ENCODE measurements at regions not wholly inside any gene's neighbourhood (a gene's known extent, or its start where the extent isn't known, plus 50 kb on each side); places are given as distances from the start of the nearest gene placed in this dataset.
"Not testable (repeated sequence)": the region's sequence is repeated elsewhere in the genome, so short reads cannot be mapped to it uniquely, and the experiment has no call there.

- TF ChIP-seq CTCF (IDR thresholded peaks at IDR 0.05) (no peak), POLR2A (IDR thresholded peaks at IDR 0.05) (no peak)
- DNase-seq, result no peak
- Histone ChIP-seq H3K4me3 (no peak overlapping the region), H3K9me3 (peaks cover 0 to 8% (median 0%) of the 10 kb centered on the region in 3 donors), H3K27me3 (peaks cover 0 to 9% (median 0%) of the 10 kb centered on the region in 4 donors), H3K4me1 (no peaks in the 10 kb centered on the region), H3K27ac (no peak overlapping the region), H3K36me3 (no peaks in the 10 kb centered on the region)
- 65 to 76% methylated on average over 4 to 5 of the region's 5 CpGs for WGBS, 2 donors
- intact Hi-C loops (cut with DNase I), result no loop called here
These were observed 98.9 kb upstream of the CST7 start for GRCh38 chr20:24850176-24850575.

- 60 to 71% methylated on average over 3 of the region's 3 CpGs for WGBS, 2 donors
- no peak overlapping the region for H3K4me3 ChIP-seq
- DNase-seq, result no peak
- H3K27me3 ChIP-seq, result peaks cover 0 to 9% (median 0%) of the 10 kb centered on the region in 4 donors
- H3K4me1 ChIP-seq, result no peaks in the 10 kb centered on the region
- H3K9me3 ChIP-seq, result peaks cover 0 to 8% (median 0%) of the 10 kb centered on the region in 3 donors
- intact Hi-C loops (cut with DNase I), result no loop called here
- no peak for TF ChIP-seq CTCF (IDR thresholded peaks at IDR 0.05)
- no peak for TF ChIP-seq POLR2A (IDR thresholded peaks at IDR 0.05)
- no peaks in the 10 kb centered on the region for H3K36me3 ChIP-seq
- no peak overlapping the region for H3K27ac ChIP-seq
These were observed 97.6 kb upstream of the CST7 start for GRCh38 chr20:24851346-24852019.

- Histone ChIP-seq H3K36me3 (no peaks in the 10 kb centered on the region), H3K4me1 (no peaks in the 10 kb centered on the region), H3K27me3 (peaks cover 0 to 9% (median 0%) of the 10 kb centered on the region in 4 donors), H3K27ac (no peak overlapping the region), H3K9me3 (peaks cover 0 to 13% (median 0%) of the 10 kb centered on the region in 3 donors), H3K4me3 (no peak overlapping the region)
- no peak for DNase-seq
- WGBS, 2 donors, result 40 to 50% methylated on average over 1 of the region's 1 CpG
- intact Hi-C loops (cut with DNase I), result no loop called here
- TF ChIP-seq CTCF (IDR thresholded peaks at IDR 0.05) (no peak), POLR2A (IDR thresholded peaks at IDR 0.05) (no peak)
These were observed 95.2 kb upstream of the CST7 start for GRCh38 chr20:24853916-24854315.

- Histone ChIP-seq H3K27me3 (no peaks in the 10 kb centered on the region), H3K27ac (no peak overlapping the region), H3K36me3 (no peaks in the 10 kb centered on the region), H3K4me3 (no peak overlapping the region), H3K9me3 (peaks cover 0 to 13% (median 0%) of the 10 kb centered on the region in 3 donors), H3K4me1 (no peaks in the 10 kb centered on the region)
- no peak for DNase-seq
- TF ChIP-seq POLR2A (IDR thresholded peaks at IDR 0.05) (no peak), CTCF (IDR thresholded peaks at IDR 0.05) (no peak)
- 75 to 100% methylated on average over 1 of the region's 1 CpG for WGBS, 2 donors
- intact Hi-C loops (cut with DNase I), result no loop called here
These were observed 93.2 kb upstream of the CST7 start for GRCh38 chr20:24855848-24856247.

- WGBS, 2 donors, result 71 to 84% methylated on average over 3 to 8 of the region's 9 CpGs
- H3K27ac ChIP-seq; intact Hi-C loops (cut with DNase I); H3K4me1 ChIP-seq; H3K4me3 ChIP-seq; DNase-seq; H3K36me3 ChIP-seq; H3K27me3 ChIP-seq: not testable (repeated sequence)
- peaks cover 0 to 13% (median 0%) of the 10 kb centered on the region in 3 donors for H3K9me3 ChIP-seq
These were observed 90.6 kb upstream of the CST7 start for GRCh38 chr20:24858500-24858899.

Measured in esophagus squamous epithelium (tissue), 5 donors.